HG02981 (cell line): ENCODE measurements at regions not wholly inside any gene's neighbourhood (a gene's known extent, or its start where the extent isn't known, plus 50 kb on each side); places are given as distances from the start of the nearest gene placed in this dataset.
"Not testable (repeated sequence)": the region's sequence is repeated elsewhere in the genome, so short reads cannot be mapped to it uniquely, and the experiment has no call there.

ENCODE experiments used
- ATAC-seq: cut with Tn5 transposase; IDR thresholded peaks from one replicate; pipeline ENCODE4 v1.9.1; 2021; ENCODE audit warnings: mild to moderate bottlenecking, moderate library complexity; ENCODE audit not compliant: unreplicated experiment

DNA sequence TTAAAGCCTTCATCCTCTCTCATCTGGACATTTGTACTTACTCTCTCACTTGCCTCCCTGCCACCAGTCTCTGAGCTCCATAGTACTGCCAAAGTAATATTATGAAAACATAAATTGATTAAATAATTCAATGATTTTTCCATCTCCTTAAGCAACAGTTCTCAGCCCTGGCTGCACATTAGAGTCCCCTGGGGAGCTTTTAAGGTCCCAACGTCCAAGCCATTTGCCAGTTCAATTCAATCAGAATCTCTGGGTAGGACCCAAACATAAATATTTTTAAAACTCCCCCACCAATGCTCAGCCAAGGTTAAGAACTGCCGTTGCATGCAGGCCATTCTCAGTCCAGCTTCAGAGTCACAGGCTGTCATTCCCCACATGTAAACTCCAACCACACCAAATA is 114.4 kb upstream of the BMAL1 start:
- no peak for ATAC-seq

DNA sequence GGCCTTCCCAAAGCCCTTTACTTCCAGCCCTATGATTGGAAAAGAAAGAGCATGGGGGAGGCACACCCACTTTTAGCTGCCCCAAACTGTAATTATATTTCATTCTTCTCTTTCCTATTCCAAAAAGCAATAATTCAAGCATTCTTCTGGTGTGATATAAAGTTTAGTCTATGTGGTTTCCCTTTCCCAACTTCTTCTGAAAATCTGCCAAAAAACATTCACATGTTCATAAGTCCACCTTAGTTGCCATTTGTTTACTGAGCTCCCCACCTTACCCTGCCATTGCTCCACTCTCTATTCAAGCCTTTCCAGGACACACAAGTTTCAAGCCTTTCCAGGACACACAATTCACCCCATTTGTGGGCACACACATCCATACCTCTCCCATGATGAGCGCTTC is 111.6 kb upstream of the BMAL1 start:
- no peak for ATAC-seq

DNA sequence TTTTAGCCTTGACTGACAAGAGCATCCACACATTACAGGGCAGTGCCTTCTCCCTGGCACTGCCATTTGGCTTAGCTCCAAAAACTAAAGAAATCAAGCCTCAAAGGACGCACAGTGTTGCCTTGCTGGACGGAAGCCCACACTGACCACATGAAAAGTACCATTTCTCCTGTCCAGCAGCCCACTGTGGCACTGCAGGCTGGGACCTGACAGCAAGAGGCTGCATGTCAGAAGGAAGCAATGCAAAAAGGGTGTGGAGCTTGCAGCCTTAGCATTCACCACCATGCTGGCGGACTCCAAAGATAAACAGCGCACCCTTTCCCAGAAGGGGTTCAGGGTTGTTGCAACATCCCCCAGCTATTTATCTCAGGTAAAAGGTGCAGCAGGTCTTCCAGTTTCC is 109.3 kb upstream of the BMAL1 start:
- no peak for ATAC-seq

DNA sequence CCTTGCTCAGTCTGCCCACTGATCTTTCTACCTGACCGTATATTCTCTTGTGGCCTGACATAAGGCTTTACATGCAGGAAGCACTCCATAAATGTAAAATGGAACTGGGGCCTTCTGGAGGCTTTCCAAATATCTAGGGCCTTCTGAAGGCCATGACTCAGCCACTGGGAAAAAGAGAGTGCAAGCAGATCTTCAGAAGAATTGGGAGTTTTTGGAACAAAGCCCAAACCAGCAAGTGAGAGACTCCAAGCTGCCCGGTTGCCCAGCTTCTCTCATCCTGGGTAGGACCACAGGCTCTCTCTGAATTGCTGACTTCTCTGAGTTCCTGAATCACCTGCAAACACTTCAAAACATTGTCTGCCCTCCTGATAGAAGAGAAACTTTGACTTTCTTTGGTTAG is 107.9 kb upstream of the BMAL1 start:
- ATAC-seq, result no peak

DNA sequence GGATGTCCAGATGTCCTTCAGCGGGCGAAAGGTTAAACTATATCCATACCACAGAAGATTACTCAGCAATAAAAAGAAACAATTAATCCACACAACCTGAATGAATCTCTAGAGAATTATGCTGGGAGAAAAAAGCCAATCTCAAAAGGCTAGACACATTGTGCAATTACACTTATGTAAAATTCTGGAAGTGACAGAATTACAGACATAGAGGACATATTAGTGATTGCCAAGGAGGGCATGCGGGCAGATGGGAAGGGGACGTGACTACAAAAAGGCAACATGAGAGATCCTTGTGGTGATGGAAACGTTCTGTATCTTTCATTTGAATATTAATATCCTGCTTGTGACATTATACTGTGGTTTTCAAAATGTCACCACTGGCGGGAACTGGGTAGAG is 103.5 kb upstream of the BMAL1 start:
- ATAC-seq, result no peak

DNA sequence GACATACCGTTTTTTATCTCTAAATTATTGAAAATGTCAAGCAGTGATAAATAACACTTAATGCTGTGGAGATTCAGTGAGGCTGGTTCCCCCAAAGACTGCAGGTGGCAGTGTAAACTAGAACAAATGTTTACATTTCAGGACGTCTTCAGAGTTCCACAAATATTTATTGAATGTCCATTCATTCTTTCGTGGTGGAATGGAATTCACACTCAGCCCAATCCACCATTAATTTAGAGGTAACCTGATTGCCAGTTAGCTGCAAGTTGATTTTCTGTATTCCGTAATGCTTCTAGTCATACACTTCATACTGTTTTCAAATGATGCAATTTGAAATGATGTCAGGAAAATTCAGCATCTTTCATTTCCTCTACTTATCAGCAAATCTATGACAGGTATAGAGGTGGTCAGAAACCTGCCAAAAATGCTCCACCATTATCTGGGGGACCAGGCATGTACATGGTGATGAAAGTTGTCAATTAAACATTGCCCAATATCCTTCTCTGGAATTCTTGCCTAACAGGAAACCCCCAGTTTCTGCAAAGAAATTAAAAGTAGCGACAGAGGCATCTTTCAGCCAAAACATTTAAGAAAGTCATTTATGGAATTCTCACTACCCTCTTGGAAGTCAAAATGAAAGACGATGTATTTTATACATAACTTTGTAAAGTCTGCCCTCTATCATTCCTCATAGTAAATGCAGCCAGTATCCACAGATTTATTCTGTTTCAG is 94.3 kb upstream of the BMAL1 start:
- no peak for ATAC-seq

DNA sequence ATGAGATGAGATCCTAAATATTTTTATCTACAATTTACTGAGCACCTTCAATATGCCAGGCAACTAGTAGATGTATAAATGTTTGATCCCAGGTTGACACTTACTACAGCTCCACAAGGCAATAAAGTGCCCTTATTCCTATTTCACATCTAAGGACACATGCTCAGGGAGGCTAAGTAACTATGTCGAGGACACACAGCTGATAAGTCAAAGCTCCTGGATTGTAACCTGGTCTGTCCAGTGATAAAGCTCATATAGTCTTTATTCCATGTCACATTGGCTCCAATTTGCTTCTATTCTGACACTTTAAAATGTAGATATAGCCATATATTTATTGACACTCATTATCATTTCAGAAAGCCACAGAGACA is 93.8 kb upstream of the BMAL1 start:
- no peak for ATAC-seq

DNA sequence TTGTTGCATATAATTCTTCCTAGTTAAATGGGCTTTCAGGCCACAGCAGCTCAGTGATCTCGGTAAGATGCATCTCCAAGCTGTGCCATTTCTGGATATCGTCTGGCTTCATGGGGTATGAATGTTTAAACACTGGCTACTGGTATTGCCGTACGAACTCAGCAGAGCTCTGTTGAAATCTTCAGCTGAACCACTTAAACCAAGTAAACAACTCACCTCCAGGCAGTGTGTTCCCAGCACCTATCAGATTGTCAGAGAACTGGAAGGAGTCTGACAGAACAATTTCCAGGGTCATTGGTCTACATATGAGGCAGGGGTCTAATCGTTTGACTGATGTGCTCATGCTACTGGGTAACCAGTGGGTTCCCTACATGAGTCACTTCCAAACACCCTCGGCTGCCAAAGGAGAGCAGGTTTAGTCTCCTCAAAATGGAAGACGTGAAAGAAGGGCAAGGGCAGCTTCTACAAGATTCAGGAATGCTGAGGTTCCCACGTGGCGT is 93.2 kb upstream of the BMAL1 start:
- no peak for ATAC-seq

DNA sequence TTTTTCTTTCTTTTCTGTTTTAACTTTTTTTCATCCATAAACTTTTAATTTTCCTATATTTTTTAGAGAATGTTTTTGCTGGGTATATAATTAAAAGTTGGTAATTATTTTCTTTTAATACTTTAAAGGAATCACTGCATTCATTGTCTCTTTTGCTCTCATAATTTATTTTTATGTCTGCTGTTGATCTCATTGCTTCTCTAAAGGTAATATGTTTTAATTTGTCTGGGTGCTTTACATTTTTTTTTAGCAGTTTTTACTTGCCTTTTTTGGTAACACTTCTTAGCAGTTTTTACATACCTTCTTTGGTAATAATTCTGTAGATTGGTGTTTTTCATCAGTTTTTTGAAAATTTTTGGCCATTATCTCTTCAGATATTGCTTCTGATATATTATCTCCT is 89.4 kb upstream of the BMAL1 start:
- no peak for ATAC-seq

DNA sequence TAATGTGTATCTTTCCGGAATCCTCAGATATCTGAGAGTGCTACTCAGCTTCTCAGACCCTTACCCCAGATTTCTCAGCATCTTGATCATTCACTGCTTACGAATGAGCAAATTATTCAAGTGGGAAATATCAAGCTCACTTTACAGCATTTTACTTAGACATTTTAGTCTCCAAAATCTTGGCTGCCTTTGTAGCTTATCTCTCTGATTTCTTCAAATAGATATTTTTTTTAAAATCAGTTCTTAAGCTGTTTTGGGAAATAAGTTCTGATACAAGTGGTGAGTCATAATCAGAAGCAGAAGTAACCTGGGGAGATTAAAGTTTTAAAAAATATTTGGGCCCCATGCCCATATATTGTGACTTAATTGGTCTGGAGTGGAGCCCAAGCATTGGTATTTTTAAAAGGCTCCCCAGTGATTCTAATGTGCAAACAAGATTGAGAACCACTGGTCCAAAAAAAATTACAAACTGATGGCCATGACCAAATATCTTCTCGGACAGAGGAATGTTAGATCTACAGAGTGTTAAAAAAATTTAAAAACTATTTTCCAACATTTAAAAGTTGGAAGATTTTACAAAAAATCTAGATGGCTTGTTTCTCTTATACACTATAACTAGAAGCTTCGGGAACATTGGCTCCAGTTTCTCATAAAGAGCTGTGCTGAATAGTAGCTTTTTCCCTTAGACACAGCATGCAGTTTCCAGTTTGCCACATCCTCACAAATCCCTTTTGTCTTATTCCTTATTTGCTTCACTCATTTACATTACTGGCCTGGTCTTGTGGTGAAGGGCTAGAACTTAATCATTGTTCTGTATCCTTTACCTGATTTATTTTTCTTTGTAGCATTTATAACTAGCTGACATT is 87.8 kb upstream of the BMAL1 start:
- ATAC-seq, result no peak

DNA sequence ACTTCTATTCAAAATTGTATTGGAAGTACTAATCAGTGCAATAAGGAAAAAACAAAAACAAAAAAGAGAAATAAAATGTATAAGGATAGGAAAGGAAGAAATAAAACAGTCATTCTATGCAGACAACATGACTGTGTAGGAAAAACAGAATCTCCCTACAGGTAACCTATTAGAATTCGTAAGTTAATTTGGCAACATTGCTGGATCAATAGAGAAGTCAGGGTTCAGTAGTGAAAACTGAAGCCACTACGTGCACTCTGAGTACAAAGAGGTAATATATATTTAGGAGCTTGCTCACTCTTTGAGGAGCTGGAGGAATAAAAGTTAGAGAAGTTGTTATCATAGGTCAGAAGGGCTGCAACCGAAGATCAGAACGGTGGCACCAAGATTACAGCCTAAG is 84.0 kb upstream of the BMAL1 start:
- ATAC-seq, result no peak

DNA sequence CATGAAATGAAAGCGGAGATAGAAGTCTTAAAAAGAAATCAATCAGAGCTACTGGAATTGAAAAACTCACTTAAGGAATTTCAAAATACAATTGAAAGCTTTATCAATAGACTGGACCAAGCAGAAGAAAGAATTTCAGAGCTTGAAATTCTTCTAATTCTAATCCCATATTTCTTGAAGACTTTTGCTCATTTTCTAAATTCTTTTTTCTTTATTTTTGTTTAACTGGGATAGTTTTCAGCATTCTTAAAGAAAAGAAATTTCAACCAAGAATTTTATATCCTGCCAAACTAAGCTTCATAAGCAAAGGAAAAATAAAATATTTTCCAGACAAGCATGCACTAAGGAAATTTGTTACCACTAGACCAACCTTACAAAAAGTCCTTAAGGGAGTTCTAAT is 80.2 kb upstream of the BMAL1 start:
- ATAC-seq, result not testable (repeated sequence)

DNA sequence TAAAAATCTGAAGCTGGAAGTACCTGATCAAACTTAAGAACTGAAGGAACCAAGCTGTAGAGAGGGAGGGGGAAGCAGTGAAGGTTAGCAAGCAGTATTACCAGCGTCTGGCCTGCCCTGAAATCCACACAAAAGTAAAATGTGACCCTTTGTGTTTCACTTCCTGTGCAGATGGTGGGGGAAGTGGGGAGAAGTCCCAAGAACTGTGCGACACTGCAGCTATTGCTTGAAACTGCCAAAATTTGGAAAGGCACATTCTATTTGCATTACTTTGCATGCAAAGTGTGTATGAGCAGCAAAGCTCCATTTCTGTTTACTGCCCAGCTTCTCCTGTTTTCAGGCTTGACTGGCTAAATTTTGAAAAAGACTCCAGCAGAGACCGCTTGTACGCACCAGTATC is 72.1 kb upstream of the BMAL1 start:
- peak; percentile 69 for ATAC-seq

DNA sequence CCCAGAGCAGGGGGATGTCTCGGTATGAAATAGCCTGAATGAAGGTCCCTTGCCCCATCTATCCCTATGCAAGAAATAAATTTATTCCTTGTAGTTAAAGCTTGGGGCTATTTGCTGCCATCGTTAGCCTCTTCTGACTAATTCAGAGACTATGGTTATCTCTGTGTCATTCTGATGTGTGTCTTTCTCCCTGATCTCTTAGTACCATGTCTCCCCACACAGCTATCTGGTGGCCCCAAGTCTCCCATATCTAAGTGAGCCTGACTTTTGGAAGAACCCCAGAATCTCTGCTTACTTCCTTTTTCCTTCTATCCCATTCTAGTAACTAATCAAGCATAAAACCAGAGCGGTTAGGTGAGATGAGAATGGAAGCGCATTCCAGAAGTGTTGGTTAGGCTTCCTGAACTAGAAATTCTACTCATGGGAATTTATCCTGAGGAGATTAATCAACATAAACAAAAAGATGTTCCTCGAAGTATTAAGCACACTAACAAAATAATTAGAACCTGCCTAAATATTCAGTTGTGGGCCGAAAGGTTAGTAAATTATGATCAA is 71.4 kb upstream of the BMAL1 start:
- no peak for ATAC-seq

DNA sequence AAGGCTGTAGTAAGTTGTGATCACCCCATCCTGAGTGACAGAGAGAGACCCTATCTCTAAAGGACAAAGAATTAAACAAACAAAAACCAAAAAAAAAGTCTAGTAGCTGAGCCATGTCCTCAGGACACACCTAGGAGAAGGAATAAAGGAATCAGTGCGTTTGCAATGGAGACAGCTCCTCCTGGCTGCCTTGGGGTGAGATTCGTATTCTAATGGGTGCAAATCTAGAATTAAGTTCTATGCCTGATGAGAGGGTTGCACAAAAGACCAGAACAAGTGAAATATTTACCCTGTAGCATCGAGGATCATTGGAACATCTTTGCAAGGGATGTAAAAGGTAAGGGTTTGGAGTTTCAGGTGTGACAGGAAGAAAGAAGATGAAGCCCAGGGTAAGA is 70.3 kb upstream of the BMAL1 start:
- no peak for ATAC-seq

DNA sequence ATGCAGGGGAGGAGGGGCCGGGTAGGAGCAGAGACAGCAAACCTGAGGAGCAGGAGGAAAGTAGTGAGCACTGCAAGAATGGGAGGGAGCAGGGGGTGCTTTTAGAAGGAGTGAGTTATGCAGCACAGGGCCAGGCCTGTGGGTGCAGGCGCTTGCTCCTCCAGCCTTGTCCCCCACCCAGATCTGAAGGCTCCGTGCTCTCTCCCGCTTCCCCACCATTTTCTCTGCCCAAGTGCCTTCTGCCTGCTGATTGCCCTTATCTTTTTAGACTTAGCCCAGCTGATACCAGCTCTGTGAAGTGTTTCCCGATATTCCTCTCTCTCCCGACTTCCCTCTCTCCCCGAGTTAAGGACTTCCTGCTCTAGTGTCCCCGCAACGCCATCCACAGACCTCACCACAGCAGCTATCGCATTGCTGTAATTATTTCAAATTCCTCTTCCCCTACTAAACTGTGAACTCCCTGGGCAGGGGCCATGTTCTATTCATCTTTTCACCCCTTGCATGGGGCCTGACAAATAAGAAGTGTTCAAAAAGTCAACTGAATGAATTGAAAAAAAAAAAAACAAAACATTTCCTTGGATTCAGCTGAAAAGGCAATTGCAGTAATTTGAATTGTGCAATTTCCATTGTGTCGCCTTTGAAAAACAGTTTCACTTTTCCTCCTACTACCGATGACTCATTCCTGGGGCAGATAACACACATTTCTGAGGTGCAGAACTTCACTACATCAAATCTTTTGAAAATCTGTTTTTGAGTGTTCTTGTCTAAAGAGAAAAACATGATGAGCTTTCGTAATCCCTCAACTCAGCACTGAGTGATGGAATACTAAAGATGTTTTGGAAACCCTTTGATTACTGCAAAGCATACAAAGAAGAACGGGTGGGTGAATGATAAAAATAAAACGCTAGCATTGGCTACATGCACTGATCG is 69.7 kb upstream of the BMAL1 start:
- no peak for ATAC-seq

DNA sequence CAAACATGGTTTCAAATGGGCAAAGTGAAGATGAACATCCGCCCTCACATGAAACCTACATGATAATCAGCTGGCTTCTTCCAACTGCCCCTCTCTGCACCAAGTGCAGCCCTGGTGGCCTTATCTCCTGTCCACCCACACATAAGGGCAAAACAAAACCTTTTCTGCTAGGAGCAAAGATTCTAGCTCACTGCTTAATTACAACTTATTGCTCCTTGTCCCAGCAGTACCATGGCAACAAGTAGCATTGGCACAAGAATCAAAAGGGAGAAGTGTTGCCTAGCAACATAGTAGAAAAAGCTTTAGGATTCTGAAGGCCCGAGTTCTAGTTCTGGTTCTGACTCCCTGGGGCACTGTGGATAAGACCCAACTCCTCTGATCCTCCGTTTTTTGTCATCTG is 68.7 kb upstream of the BMAL1 start:
- ATAC-seq, result no peak

DNA sequence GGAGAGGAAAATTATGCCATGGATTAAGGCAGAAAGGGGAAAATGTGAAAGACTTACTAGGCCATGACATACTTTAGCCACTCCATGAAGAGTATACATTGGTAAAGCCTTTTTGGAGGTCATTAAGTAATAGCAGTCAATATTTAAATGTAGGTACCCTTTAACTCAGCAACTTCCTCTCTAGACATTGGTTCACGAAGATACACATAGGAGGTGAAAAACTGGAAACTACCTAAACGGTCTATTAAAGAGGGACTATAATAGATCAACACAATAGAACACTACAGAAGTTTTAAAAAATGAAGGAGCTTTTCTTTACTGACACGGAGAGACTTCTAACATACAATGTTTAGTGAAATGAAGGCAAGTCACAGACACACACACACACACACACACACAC is 68.2 kb upstream of the BMAL1 start:
- ATAC-seq, result no peak

DNA sequence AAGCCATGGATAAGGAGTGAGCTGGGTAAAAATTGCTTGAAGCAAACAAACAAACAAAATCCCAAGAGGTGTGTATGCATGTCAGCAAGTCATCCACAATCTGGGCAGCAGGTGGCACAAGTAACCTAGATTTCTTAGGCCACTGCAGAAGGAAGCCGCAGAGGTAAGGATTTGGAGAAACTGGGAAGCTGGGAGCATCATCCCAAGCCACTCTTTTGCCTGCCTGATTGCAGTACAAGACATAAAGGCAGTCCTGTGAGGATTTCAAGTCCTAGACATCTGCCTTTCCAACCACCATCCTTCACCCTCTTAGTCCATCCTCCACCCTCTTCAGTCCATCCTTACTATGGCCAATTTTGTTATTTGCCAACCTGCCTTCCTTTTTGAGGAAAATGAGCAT is 67.2 kb upstream of the BMAL1 start:
- no peak for ATAC-seq

DNA sequence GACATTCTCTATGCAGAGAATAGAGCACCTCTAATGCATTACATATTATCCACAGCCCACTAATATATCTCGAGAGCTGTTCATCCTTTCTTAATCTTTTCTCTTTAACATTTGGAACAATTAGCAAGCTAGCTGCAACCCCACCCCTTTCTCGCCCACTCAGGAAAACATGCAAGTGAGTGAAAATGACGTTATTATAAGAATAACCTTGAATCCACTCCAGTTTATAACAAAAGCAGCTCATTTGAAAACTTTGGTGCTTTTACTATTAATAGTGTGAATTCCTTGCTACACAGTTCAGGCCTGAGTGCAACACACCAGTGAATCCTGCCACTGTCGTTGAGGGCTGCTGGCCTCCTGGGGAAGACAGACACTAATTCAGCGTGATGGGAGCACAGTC is 63.3 kb upstream of the BMAL1 start:
- ATAC-seq, result no peak

DNA sequence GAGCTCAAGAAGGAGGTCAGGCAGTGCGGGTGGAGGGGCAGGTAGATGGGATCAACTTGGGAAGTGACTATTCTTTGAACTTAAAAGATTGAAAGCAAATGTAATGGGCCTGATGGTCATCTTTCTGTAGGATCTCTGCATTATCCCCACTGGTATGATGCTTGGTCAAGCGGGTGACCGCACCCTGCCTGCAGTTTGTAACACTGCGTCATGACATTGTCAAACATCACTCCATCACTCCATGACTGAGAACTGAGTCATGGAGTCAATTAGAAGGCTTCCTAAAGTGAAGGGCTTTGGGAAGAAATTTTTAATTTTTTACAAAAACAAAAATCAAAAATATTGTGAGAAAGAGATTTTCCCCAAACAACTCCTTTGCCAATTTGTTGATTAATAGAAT is 62.4 kb upstream of the BMAL1 start:
- ATAC-seq, result no peak
